ENCODE measurements at regions not wholly inside any gene's neighbourhood (a gene's known extent, or its start where the extent isn't known, plus 50 kb on each side); places are given as distances from the start of the nearest gene placed in this dataset.
"Not testable (repeated sequence)": the region's sequence is repeated elsewhere in the genome, so short reads cannot be mapped to it uniquely, and the experiment has no call there.

- no peak for DNase-seq
Measured at GRCh38 chr10:29820890-29821461, 186.2 kb upstream of the SVIL start.

- DNase-seq: no peak
Measured at GRCh38 chr10:29816801-29817558, 182.2 kb upstream of the SVIL start.

- no peak for DNase-seq
Measured at GRCh38 chr10:29815572-29815971, 180.8 kb upstream of the SVIL start.

GRCh38 chr10:29811751-29812427 is 177.1 kb upstream of the SVIL start:
- no peak for DNase-seq

GRCh38 chr10:29810816-29811215 is 176.0 kb upstream of the SVIL start:
- no peak for DNase-seq

DNA sequence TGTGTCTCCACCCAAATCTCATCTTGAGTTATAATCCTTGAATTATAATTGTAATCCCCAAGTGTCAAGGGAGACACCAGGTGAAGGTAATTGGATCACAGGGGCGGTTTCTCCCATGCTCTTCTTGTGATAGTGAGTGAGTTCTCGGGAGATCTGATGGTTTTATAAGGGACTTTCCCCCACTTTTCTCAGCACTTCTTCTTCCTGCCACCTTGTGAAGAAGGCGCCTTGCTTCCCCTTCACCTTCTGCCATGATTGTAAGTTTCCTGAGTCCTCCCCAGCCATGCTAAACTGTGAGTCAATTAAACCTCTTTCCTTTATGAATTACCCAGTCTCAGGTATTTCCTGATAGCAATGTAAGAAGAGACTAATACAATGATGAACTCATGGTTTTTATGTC is 175.5 kb upstream of the SVIL start:
- not testable (repeated sequence) for DNase-seq

GRCh38 chr10:29809383-29809782 is 174.6 kb upstream of the SVIL start:
- no peak for DNase-seq

DNA sequence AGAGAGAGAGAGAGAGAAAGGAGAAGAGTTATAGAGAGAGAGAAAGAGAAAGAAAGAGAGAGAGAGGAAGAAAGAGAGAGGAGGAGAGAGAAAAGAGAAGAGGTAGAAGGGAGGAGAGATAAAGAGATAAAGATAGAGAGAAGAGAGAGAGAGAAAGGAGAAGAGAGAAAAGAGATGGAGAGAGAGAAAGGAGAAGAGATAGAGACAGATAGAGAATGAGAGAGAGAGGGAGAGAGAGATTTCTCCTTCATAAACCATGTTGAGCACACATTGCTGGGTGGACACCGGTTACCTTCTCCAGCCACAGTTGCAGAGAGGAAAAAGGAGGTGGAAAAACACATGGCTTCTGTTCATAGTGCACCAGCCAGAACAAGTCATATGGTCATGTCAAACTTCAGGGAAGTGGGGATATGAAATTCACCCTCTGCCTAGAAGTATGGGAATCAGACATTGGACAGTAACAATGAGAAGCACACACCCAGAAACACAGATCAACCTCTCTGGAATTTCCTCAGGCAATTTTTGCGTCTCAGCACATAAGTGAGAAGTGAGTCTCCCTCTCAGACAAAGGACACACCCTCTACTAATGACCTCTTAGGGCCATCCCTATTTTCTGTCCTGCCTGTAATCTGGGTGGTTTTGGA is 172.5 kb upstream of the SVIL start:
- no peak for DNase-seq

DNA sequence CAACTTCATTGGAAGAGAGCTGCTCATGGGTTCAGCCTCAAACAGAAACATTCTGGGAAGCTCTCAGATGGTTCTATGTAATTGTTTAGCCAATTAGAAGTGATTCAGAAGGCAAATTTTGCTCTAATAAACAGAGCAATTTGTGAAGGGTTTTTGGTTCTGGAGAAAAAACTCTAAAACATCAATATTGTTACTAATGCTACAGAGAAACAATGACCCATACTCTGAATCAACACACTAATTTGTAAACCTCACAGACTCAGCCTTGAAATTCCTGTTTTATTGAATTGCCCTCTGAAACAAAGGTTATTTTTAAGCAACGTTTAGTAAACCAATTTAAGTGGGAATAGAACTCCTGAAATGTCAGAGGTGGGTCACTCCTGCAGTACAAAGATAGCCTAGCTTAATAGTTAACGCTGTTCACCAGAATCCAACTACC is 171.6 kb upstream of the SVIL start:
- no peak for DNase-seq

- no peak for DNase-seq
Measured at GRCh38 chr10:29805134-29805723, 170.5 kb upstream of the SVIL start.

- no peak for DNase-seq
Measured at GRCh38 chr10:29804025-29804852, 169.5 kb upstream of the SVIL start.

- no peak for DNase-seq
Measured at GRCh38 chr10:29802171-29802570, 167.4 kb upstream of the SVIL start.

DNA sequence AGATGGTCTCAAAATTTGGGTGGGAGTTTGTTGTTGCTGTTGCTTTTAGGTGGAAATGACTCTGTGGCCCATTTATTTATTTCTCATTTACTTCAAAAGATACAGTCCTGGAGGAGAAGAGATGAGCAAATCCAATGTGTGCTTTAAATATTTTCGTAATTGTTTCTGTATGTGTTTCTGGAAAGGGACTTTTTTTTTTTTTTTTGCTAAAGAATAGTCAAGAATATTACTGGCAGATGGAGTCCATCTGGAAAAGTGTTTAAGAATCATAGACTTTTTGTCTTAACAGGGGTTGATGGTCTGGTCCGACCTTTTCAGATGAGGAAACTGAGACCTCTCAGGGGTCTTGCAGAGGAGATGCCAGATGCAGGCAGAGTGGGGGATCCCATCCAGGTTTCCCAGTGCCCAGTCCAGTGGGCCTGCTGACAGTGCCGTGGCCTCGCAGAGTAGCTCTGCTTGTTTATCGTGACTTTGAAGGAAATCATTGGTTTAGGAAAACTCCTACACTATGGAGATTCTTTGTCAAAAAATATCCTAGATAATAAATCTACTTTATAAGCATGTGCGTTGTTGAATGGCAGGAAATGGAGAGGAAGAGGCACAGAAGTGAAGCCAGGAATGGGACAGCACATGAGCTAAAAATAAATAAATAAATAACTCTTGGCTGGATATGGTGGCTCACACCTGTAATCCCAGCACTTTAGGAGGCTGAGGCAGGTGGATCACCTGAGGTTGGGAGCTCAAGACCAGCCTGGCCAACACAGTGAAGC is 164.3 kb upstream of the SVIL start:
- no peak for DNase-seq

DNA sequence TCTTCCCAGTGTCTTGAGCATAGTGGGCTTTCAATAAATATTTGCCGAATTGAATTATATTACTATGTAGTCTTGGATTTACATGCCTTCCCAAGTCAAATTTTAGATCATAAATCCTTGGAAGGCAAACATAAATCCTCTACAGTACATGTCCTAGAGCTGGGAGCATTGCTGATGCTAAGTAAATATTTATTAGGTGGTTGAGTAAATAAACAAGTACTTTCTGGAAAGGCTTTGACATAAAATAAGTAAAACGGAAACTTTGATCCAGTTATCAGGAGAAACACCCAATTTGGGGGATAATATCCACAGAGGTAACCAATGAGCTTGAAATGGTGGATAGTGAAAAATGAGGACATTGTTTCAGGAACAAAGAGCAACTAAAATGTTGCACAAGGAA is 162.8 kb upstream of the SVIL start:
- no peak for DNase-seq

DNA sequence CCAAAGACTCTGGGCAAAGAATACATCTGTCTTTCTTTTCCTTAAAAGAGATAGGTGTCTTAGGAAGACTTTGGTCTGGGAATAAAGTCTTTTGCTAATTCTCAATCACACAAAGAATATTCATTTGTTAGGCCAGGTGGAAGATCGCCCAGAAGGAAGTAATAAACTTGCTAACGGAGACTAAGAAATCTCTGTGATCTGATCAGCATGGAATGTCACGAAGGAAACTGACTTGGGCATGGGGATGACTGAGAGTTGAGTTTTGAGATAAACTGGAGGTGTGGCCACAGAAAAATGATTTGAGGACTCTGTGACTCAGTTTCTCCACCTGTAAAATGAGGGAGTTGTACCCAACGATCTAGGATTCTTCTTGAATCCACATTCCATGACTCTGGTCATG is 161.1 kb upstream of the SVIL start:
- DNase-seq: no peak

- no peak for DNase-seq
Measured at GRCh38 chr10:29794776-29795611, 160.2 kb upstream of the SVIL start.

- no peak for DNase-seq
Measured at GRCh38 chr10:29791773-29792172, 157.0 kb upstream of the SVIL start.

DNA sequence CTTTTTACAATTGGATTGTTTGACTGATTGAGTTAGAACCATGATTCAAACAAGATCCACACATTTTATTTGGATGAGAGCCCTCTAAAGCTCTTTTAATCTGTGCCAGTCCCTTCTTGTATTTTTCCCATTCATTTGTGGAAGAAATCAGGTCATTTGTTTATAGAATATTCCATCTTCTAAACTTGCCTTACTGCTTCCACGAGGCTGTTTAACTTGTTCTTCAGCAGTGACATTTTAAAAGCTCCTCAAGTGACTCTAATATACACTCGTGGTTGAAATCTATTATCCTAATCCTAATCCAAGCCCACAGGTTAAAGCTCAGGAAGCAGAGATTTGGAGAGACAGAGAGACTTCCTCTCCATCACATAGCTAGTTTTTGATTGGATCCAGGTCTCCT is 155.4 kb upstream of the SVIL start:
- DNase-seq: no peak

DNA sequence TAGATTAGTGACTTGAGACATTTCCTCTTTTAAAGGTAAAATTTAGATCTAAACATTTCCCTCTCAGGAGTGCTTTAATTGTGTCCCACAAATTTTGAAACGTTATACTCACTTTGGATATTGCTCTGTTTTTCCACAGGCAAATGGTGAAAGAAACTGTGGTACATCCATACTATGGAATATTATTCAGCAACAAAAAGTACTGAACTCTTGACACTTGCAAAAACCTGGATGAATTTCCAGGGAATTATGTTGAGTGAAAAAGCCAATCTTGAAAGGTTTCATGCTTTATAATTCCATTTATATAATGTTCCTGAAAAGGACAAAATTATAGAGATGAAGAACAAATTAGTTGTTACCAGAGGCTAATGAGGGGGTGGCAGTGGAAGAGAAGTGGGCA is 153.3 kb upstream of the SVIL start:
- DNase-seq: no peak

GRCh38 chr10:29785701-29786100 is 150.9 kb upstream of the SVIL start:
- DNase-seq: no peak
